ENCODE measurements at regions not wholly inside any gene's neighbourhood (a gene's known extent, or its start where the extent isn't known, plus 50 kb on each side); places are given as distances from the start of the nearest gene placed in this dataset.

DNA sequence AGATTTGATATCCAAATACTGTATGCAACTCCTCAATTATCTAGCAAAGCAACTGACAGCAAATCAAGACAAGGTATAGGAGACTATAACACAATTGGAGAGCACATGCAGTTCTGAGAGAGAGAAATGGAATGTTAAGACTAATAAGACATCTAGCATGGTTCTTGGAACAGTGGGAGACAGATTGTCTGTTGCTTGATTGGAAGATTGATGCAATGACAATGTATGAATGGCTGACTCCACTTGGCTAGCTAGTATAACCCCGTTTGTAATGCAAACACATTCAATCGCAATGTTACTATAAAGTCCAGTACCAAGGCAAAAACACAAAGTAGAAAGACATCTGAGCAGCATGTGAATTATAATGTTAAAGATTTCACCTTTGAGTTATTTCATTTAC, 179.3 kb downstream of the RPL10L start:
- TF ChIP-seq ELF1 (IDR thresholded peaks at IDR 0.05; ENCODE audit: borderline replicate concordance, low read depth) (no peak), POLR2A (IDR thresholded peaks at IDR 0.05; ENCODE audit: borderline replicate concordance, extremely low read depth, insufficient read depth, insufficient read length) (no peak)

Measured in HCT116 (cell line).